Nephron progenitor cell (in vitro differentiated cells): ENCODE measurements at regions not wholly inside any gene's neighbourhood (a gene's known extent, or its start where the extent isn't known, plus 50 kb on each side); places are given as distances from the start of the nearest gene placed in this dataset.

Experiments
- DNase-seq: peaks from one replicate; pipeline ENCODE4 v3.0.0; 2021
- H3K27ac Mint-ChIP-seq: 2 replicates; pipeline ENCODE4 v1.8.0; 2021; ENCODE audit warnings: mild to moderate bottlenecking, moderate library complexity, mixed read lengths
- H3K27me3 Mint-ChIP-seq: 2 replicates; pipeline ENCODE4 v1.8.0; 2021; ENCODE audit warnings: mild to moderate bottlenecking, low read depth, mixed read lengths; ENCODE audit not compliant: poor library complexity
- H3K36me3 Mint-ChIP-seq: 2 replicates; pipeline ENCODE4 v1.8.0; 2021; ENCODE audit warnings: low read depth, mixed read lengths
- H3K4me1 Mint-ChIP-seq: 2 replicates; pipeline ENCODE4 v1.8.0; 2021; ENCODE audit warnings: mixed read lengths
- H3K4me3 Mint-ChIP-seq: 2 replicates; pipeline ENCODE4 v1.8.0; 2021; ENCODE audit warnings: mild to moderate bottlenecking, moderate library complexity, mixed read lengths
- H3K9me3 Mint-ChIP-seq: 2 replicates; pipeline ENCODE4 v1.8.0; 2021; ENCODE audit warnings: mild to moderate bottlenecking, moderate library complexity, mixed read lengths
- CTCF ChIP-seq: fragments of 200-600 bp; sonication (generic); IDR thresholded peaks from 2 replicates; pipeline ENCODE4 v1.5.0; 2021; ENCODE audit warnings: antibody characterized with exemption

- H3K4me1 Mint-ChIP-seq, result no peaks in the 10 kb centered on the region
- no peak overlapping the region for H3K4me3 Mint-ChIP-seq
- no peaks in the 10 kb centered on the region for H3K9me3 Mint-ChIP-seq
- TF ChIP-seq CTCF, result no peak
- H3K27ac Mint-ChIP-seq, result no peak overlapping the region
- DNase-seq, result no peak
- no peaks in the 10 kb centered on the region for H3K36me3 Mint-ChIP-seq
- peaks cover 2% of the 10 kb centered on the region for H3K27me3 Mint-ChIP-seq
Observed at GRCh38 chr10:108052981-108053380, 888.5 kb upstream of the SORCS1 start.

GRCh38 chr10:108051218-108051617, 886.7 kb upstream of the SORCS1 start:
- Mint-ChIP-seq H3K9me3 (peaks cover 3% of the 10 kb centered on the region), H3K4me3 (no peak overlapping the region), H3K36me3 (no peaks in the 10 kb centered on the region), H3K27me3 (peaks cover 2% of the 10 kb centered on the region), H3K4me1 (no peaks in the 10 kb centered on the region), H3K27ac (no peak overlapping the region)
- TF ChIP-seq CTCF, result no peak
- no peak for DNase-seq

- Mint-ChIP-seq H3K9me3 (peaks cover 3% of the 10 kb centered on the region), H3K27me3 (peaks cover 2% of the 10 kb centered on the region), H3K36me3 (no peaks in the 10 kb centered on the region), H3K4me3 (no peak overlapping the region), H3K27ac (no peak overlapping the region), H3K4me1 (no peaks in the 10 kb centered on the region)
- DNase-seq, result no peak
- no peak for TF ChIP-seq CTCF
Observed at GRCh38 chr10:108050626-108051025, 886.1 kb upstream of the SORCS1 start.

- H3K9me3 Mint-ChIP-seq, result peaks cover 3% of the 10 kb centered on the region
- H3K4me3 Mint-ChIP-seq, result no peak overlapping the region
Observed at GRCh38 chr10:108049668-108050067, 885.2 kb upstream of the SORCS1 start.

GRCh38 chr10:108048898-108049297, 884.4 kb upstream of the SORCS1 start:
- Mint-ChIP-seq H3K36me3 (no peaks in the 10 kb centered on the region), H3K27ac (no peak overlapping the region), H3K9me3 (peaks cover 3% of the 10 kb centered on the region), H3K4me1 (no peaks in the 10 kb centered on the region), H3K27me3 (peaks cover 2% of the 10 kb centered on the region), H3K4me3 (no peak overlapping the region)
- no peak for DNase-seq
- no peak for TF ChIP-seq CTCF

More at GRCh38 chr10:108049668-108050067, 885.2 kb upstream of the SORCS1 start:
- DNase-seq, result no peak
- TF ChIP-seq CTCF, result no peak
- Mint-ChIP-seq H3K27me3 (peaks cover 2% of the 10 kb centered on the region), H3K27ac (no peak overlapping the region), H3K4me1 (no peaks in the 10 kb centered on the region), H3K36me3 (no peaks in the 10 kb centered on the region)

- H3K9me3 Mint-ChIP-seq, result peaks cover 3% of the 10 kb centered on the region
- no peak overlapping the region for H3K27ac Mint-ChIP-seq
- no peaks in the 10 kb centered on the region for H3K36me3 Mint-ChIP-seq
- TF ChIP-seq CTCF, result no peak
- no peak for DNase-seq
- no peak overlapping the region for H3K4me3 Mint-ChIP-seq
- peaks cover 19% of the 10 kb centered on the region for H3K4me1 Mint-ChIP-seq
- H3K27me3 Mint-ChIP-seq, result peaks cover 2% of the 10 kb centered on the region
Observed at GRCh38 chr10:108039821-108040584, 875.5 kb upstream of the SORCS1 start.
